Stomach (tissue), 4 donors: ENCODE measurements at regions not wholly inside any gene's neighbourhood (a gene's known extent, or its start where the extent isn't known, plus 50 kb on each side); places are given as distances from the start of the nearest gene placed in this dataset.

Experiments
- CTCF ChIP-seq, 7 experiments: fragments of 450-650 bp in 4 of 7; fragments of 200-600 bp in 3 of 7; sonication (generic) in 3 of 7; IDR thresholded peaks; one replicate each; pipeline ENCODE4 v1.5.1; 2016 to 2019; ENCODE audit warnings: antibody characterized with exemption in 7 of 7, control low read depth in 2 of 7, mild to moderate bottlenecking in 1 of 7
- EP300 ChIP-seq: sonication (generic); formaldehyde crosslinking; IDR thresholded peaks from one replicate; pipeline ENCODE4 v1.6.1; 2017; ENCODE audit warnings: antibody characterized with exemption
- POLR2A ChIP-seq, 4 donors: fragments of 450-650 bp; IDR thresholded peaks; one replicate each; pipeline ENCODE4 v1.6.1; 2016; ENCODE audit warnings: antibody characterized with exemption in 4 of 4, control low read depth in 2 of 4, mild to moderate bottlenecking in 1 of 4, moderate library complexity in 1 of 4

DNA sequence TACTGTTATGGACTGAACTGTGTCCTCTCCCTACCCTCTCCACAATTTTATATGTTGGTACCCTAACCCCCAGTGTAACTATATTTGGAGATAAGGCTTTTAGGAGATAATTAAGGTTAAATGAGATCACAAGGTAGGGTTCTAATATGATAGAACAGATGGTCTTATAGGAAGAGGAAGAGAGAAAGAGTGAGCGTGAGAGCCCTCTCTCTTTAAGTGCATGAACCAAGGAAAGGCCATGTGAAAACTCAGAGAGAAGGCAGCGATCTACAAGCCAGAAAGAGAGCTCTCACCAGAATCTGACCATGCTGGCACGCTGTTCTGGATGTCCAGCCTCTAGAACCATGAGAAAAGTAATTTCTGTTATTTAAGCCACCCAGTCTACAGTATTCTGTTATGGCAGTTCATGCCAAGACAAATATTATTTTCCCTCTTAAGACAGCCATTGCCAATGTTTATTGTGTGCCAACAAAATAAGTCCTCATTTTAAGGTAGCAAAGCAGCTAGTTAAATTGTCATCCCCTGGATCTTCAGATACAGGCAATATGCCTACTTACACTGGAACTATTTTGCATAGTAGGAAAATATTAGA is 336.2 kb downstream of the MID1IP1 start:
- TF ChIP-seq POLR2A (IDR thresholded peaks at IDR 0.05): no peak
- TF ChIP-seq CTCF (IDR thresholded peaks at IDR 0.05): no peak
- TF ChIP-seq EP300: no peak
